ENCODE measurements at regions not wholly inside any gene's neighbourhood (a gene's known extent, or its start where the extent isn't known, plus 50 kb on each side); places are given as distances from the start of the nearest gene placed in this dataset.

DNA sequence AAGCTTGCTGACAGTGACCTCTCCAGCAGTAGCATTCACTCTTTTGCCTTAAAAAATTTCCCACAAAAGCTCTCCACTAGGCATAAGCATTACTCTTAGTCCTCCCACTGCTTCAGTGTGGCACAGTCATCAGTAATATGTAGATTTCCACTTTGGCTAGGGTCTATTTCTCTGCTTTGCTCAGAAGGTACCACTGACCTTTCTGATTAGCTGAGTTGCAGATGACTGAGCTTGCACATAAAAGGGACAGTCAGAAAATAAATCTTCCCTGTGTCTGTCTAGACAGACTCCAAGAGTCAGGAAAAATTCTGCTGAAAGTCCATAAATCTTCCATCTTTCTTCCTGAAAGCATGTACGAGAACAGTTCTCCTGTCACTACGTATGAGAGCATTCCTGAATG lies 56.6 kb upstream of the APP start:
- CTCF ChIA-PET, result no interaction called here
- no TSS peak for BruUV-seq (replicated peaks)
- no peaks in the 10 kb centered on the region for H3K36me3 Mint-ChIP-seq (ENCODE audit: insufficient read depth, unreplicated experiment)
- H3K4me1 Mint-ChIP-seq (ENCODE audit: low read depth, unreplicated experiment), result no peaks in the 10 kb centered on the region
- no peaks in the 10 kb centered on the region for H3K27me3 Mint-ChIP-seq (ENCODE audit: unreplicated experiment)
- no peak overlapping the region for H3K27ac Mint-ChIP-seq (ENCODE audit: unreplicated experiment)
- TF ChIP-seq, protein P1, sequence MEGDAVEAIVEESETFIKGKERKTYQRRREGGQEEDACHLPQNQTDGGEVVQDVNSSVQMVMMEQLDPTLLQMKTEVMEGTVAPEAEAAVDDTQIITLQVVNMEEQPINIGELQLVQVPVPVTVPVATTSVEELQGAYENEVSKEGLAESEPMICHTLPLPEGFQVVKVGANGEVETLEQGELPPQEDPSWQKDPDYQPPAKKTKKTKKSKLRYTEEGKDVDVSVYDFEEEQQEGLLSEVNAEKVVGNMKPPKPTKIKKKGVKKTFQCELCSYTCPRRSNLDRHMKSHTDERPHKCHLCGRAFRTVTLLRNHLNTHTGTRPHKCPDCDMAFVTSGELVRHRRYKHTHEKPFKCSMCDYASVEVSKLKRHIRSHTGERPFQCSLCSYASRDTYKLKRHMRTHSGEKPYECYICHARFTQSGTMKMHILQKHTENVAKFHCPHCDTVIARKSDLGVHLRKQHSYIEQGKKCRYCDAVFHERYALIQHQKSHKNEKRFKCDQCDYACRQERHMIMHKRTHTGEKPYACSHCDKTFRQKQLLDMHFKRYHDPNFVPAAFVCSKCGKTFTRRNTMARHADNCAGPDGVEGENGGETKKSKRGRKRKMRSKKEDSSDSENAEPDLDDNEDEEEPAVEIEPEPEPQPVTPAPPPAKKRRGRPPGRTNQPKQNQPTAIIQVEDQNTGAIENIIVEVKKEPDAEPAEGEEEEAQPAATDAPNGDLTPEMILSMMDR (IDR thresholded peaks at IDR 0.05; ENCODE audit: unreplicated experiment), result no peak
- no peaks in the 10 kb centered on the region for H3K9me3 Mint-ChIP-seq (ENCODE audit: low read depth, unreplicated experiment)
- no peak for DNase-seq
- intact Hi-C loops (cut with micrococcal nuclease; ENCODE audit: unreplicated experiment), result no loop called here
- H3K4me3 Mint-ChIP-seq (ENCODE audit: low read depth, unreplicated experiment), result no peak overlapping the region

DNA sequence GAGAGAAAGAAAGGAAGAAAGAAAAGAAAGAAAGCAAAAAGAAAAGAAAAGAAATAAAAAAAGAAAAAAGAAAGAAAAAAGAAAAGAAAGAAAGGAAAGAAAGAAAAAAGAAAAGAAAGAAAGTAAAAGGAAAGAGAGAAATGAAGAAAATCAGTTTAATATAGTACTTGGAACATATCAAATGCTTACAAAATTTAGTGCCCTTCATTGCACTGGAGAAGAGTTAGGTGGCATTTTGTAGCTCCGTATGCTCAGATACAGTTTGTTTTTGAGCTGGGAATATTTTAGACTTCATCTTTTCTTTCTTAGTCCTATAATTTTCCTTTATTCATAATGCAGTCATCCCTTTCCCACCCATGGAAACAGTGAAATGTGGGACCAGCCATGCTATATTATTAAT lies 56.2 kb upstream of the APP start:
- Mint-ChIP-seq H3K4me1 (ENCODE audit: low read depth, unreplicated experiment) (no peaks in the 10 kb centered on the region), H3K27ac (ENCODE audit: unreplicated experiment) (no peak overlapping the region), H3K9me3 (ENCODE audit: low read depth, unreplicated experiment) (no peaks in the 10 kb centered on the region), H3K4me3 (ENCODE audit: low read depth, unreplicated experiment) (no peak overlapping the region), H3K27me3 (ENCODE audit: unreplicated experiment) (no peaks in the 10 kb centered on the region), H3K36me3 (ENCODE audit: insufficient read depth, unreplicated experiment) (no peaks in the 10 kb centered on the region)
- intact Hi-C loops (cut with micrococcal nuclease; ENCODE audit: unreplicated experiment), result no loop called here
- CTCF ChIA-PET, result no interaction called here
- BruUV-seq (replicated peaks), result no TSS peak
- DNase-seq, result no peak
- TF ChIP-seq, protein P1 (IDR thresholded peaks at IDR 0.05; ENCODE audit: unreplicated experiment), result no peak

DNA sequence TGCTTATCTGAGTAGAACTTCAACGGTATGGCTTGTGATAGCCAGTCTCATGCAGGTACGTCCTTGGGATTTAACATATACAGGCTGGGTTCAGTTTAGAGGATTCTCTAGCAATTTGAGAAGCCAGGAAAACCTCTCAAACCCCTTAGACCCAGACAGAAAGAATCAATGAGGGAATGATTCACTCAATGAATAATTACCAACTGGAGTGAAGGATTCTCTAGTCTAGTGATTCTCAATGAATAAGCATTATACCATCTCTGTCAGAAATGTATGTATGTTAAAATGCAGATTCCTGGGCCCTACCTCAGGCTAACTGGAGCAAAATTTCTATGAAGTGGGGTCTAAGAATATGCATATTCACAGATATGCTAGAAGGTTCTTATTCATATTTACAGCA lies 54.5 kb upstream of the APP start:
- TF ChIP-seq, protein P1 (IDR thresholded peaks at IDR 0.05; ENCODE audit: unreplicated experiment), result no peak
- H3K27ac Mint-ChIP-seq (ENCODE audit: unreplicated experiment), result no peak overlapping the region
- no peaks in the 10 kb centered on the region for H3K27me3 Mint-ChIP-seq (ENCODE audit: unreplicated experiment)
- intact Hi-C loops (cut with micrococcal nuclease; ENCODE audit: unreplicated experiment), result no loop called here
- H3K4me3 Mint-ChIP-seq (ENCODE audit: low read depth, unreplicated experiment), result no peak overlapping the region
- no peaks in the 10 kb centered on the region for H3K9me3 Mint-ChIP-seq (ENCODE audit: low read depth, unreplicated experiment)
- DNase-seq, result no peak
- no peaks in the 10 kb centered on the region for H3K4me1 Mint-ChIP-seq (ENCODE audit: low read depth, unreplicated experiment)
- CTCF ChIA-PET, result no interaction called here
- H3K36me3 Mint-ChIP-seq (ENCODE audit: insufficient read depth, unreplicated experiment), result no peaks in the 10 kb centered on the region
- BruUV-seq (replicated peaks), result no TSS peak

DNA sequence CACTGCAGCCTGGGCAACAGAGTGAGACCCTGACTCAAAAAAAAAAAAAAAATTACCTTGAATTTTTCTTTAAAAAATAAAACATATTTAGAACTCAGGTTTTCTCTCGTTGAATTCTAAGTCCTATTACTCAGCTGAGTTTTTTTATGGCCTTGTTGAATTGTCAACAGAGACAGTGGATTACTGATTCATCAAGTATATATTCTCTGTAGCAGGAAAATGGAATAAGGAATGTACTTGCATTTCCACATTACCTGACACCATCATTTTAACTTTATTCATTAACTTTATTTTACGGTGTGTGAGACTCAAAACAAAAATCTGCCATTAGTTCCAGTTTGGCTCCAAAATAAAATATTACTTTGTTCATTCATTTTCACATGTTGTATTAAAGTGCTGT lies 53.8 kb upstream of the APP start:
- Mint-ChIP-seq H3K27me3 (ENCODE audit: unreplicated experiment) (no peaks in the 10 kb centered on the region), H3K9me3 (ENCODE audit: low read depth, unreplicated experiment) (no peaks in the 10 kb centered on the region), H3K4me1 (ENCODE audit: low read depth, unreplicated experiment) (no peaks in the 10 kb centered on the region), H3K4me3 (ENCODE audit: low read depth, unreplicated experiment) (no peak overlapping the region), H3K27ac (ENCODE audit: unreplicated experiment) (no peak overlapping the region), H3K36me3 (ENCODE audit: insufficient read depth, unreplicated experiment) (no peaks in the 10 kb centered on the region)
- intact Hi-C loops (cut with micrococcal nuclease; ENCODE audit: unreplicated experiment), result no loop called here
- no TSS peak for BruUV-seq (replicated peaks)
- TF ChIP-seq, protein P1 (IDR thresholded peaks at IDR 0.05; ENCODE audit: unreplicated experiment), result no peak
- no peak for DNase-seq
- CTCF ChIA-PET, result no interaction called here

Data from Calu3 (cell line).